SK-N-SH (cell line): ENCODE measurements at regions not wholly inside any gene's neighbourhood (a gene's known extent, or its start where the extent isn't known, plus 50 kb on each side); places are given as distances from the start of the nearest gene placed in this dataset.
A peak's percentile ranks its signal among the peaks of the same experiment; 100 is the strongest.

Source experiments
- CTCF ChIA-PET: fragments of 300-600, 350-600 bp; formaldehyde crosslinking; extraction: SDS; loops from one replicate; lab custom pipeline; 2021; lab: Yijun Ruan, JAX
- POLR2A ChIA-PET: fragments of 350-600 bp; sonication (Branson Sonifier 250); formaldehyde crosslinking; extraction: SDS; loops from one replicate; lab custom pipeline; 2020; ENCODE audit warnings: antibody characterized with exemption, inconsistent platforms; lab: Yijun Ruan, JAX
- DNase-seq: peaks from one replicate; pipeline ENCODE4 v3.0.0; 2012
- H2AFZ ChIP-seq: fragments of 200-600 bp; sonication (generic); 2 replicates; pipeline ENCODE4 v1.8.1; 2016; ENCODE audit warnings: antibody characterized with exemption, mild to moderate bottlenecking, low read depth
- H3F3A ChIP-seq: fragments of 200-600 bp; sonication (generic); replicated peaks from 2 replicates; pipeline ENCODE3; 2016; ENCODE audit warnings: antibody characterized with exemption, mild to moderate bottlenecking; ENCODE audit not compliant: insufficient read depth
- H3K27ac ChIP-seq, 2 experiments: fragments of 200-500 bp in 1 of 2; fragments of 200-600 bp in 1 of 2; sonication (Bioruptor generic) in 1 of 2; sonication (generic), shearing (Covaris generic) in 1 of 2; 2 replicates each; pipeline versions ENCODE4 v1.5.1 to v1.6.1; 2014 to 2016; ENCODE audit warnings: low read depth in 2 of 2, inconsistent platforms in 1 of 2, low read length in 1 of 2, mild to moderate bottlenecking in 1 of 2, mixed read lengths in 1 of 2
- H3K27me3 ChIP-seq: fragments of 200-600 bp; sonication (generic), shearing (Covaris generic); 2 replicates; pipeline ENCODE4 v1.6.1; 2016; ENCODE audit warnings: mixed run types; ENCODE audit not compliant: insufficient read depth
- H3K36me3 ChIP-seq, 2 experiments: fragments of 200-500 bp in 1 of 2; fragments of 200-600 bp in 1 of 2; sonication (Bioruptor generic) in 1 of 2; sonication (generic) in 1 of 2; replicated peaks in 1 of 2; 2 replicates each; pipeline versions ENCODE3 to v1.5.1; 2014 to 2016; ENCODE audit warnings: low read length in 1 of 2, mild to moderate bottlenecking in 1 of 2; ENCODE audit not compliant: insufficient read depth in 2 of 2, control insufficient read depth in 1 of 2
- H3K4me1 ChIP-seq, 2 experiments: fragments of 200-500 bp in 1 of 2; fragments of 200-600 bp in 1 of 2; sonication (Bioruptor generic) in 1 of 2; sonication (generic), shearing (Covaris generic) in 1 of 2; 2 replicates each; pipeline versions ENCODE4 v1.5.1 to v1.6.1; 2014 to 2016; ENCODE audit warnings: low read depth in 1 of 2, low read length in 1 of 2, mixed run types in 1 of 2; ENCODE audit not compliant: insufficient read depth in 2 of 2, control insufficient read depth in 1 of 2
- H3K4me2 ChIP-seq: fragments of 200-600 bp; sonication (generic), shearing (Covaris generic); 2 replicates; pipeline ENCODE4 v1.6.1; 2017; ENCODE audit warnings: mixed run types
- H3K4me3 ChIP-seq, 2 experiments: fragments of 200-500 bp in 1 of 2; fragments of 200-600 bp in 1 of 2; sonication (Bioruptor generic) in 1 of 2; sonication (generic), shearing (Covaris generic) in 1 of 2; 2 replicates each; pipeline versions ENCODE4 v1.5.1 to v1.8.1; 2014 to 2016; ENCODE audit warnings: low read depth in 2 of 2, inconsistent platforms in 1 of 2, low read length in 1 of 2, mild to moderate bottlenecking in 1 of 2, mixed read lengths in 1 of 2, moderate library complexity in 1 of 2
- H3K79me2 ChIP-seq: fragments of 200-600 bp; sonication (generic); 2 replicates; pipeline ENCODE4 v1.8.1; 2017; ENCODE audit warnings: mild to moderate bottlenecking; ENCODE audit not compliant: insufficient read depth
- H3K9ac ChIP-seq: fragments of 200-600 bp; sonication (generic); 2 replicates; pipeline ENCODE4 v1.6.1; 2017; ENCODE audit warnings: mixed run types
- H3K9me2 ChIP-seq: fragments of 200-600 bp; sonication (generic); 2 replicates; pipeline ENCODE4 v1.6.1; 2017; ENCODE audit warnings: mixed run types
- H3K9me3 ChIP-seq: fragments of 200-600 bp; sonication (generic); 2 replicates; pipeline ENCODE4 v1.6.1; 2017; ENCODE audit warnings: mixed run types, mild to moderate bottlenecking, moderate library complexity
- H4K20me1 ChIP-seq: fragments of 200-600 bp; sonication (generic); 2 replicates; pipeline ENCODE4 v1.6.1; 2017; ENCODE audit warnings: mild to moderate bottlenecking, mixed run types; ENCODE audit not compliant: insufficient read depth
- EP300 ChIP-seq, 2 experiments: IDR thresholded peaks; 2 replicates each; pipeline versions ENCODE4 v1.4.0 to v1.6.1; 2012; ENCODE audit warnings: borderline replicate concordance in 1 of 2, low read depth in 1 of 2, low read length in 1 of 2
- IRF3 ChIP-seq: fragments of 150-350 bp; IDR thresholded peaks from 2 replicates; pipeline ENCODE4 v1.6.1; 2016; ENCODE audit warnings: mild to moderate bottlenecking, low read depth, low read length
- JUND ChIP-seq: IDR thresholded peaks from 2 replicates; pipeline ENCODE4 v1.4.0; 2012
- NRF1 ChIP-seq: IDR thresholded peaks from 2 replicates; pipeline ENCODE4 v1.6.1; 2012; ENCODE audit warnings: low read depth, mild to moderate bottlenecking, low read length
- RCOR1 ChIP-seq: fragments of 150-350 bp; IDR thresholded peaks from 2 replicates; pipeline ENCODE4 v1.6.1; 2017; ENCODE audit warnings: antibody characterized with exemption, low read length
- REST ChIP-seq: IDR thresholded peaks from 2 replicates; pipeline ENCODE4 v1.6.1; 2012; ENCODE audit warnings: mild to moderate bottlenecking, low read depth, low read length, moderate library complexity
- SIN3A ChIP-seq: IDR thresholded peaks from 2 replicates; pipeline ENCODE4 v1.6.1; 2012; ENCODE audit warnings: low read depth, mild to moderate bottlenecking, low read length, moderate library complexity, borderline replicate concordance
- USF2 ChIP-seq: fragments of 150-350 bp; IDR thresholded peaks from 2 replicates; pipeline ENCODE4 v1.6.1; 2017; ENCODE audit warnings: antibody characterized with exemption, low read length, low read depth, borderline replicate concordance
- ZBTB33 ChIP-seq: IDR thresholded peaks from 2 replicates; pipeline ENCODE4 v1.4.0; 2012; ENCODE audit warnings: low read depth, borderline replicate concordance
- TF ChIP-seq, protein P1 (sequence below): IDR thresholded peaks from 2 replicates; pipeline ENCODE4; 2012

DNA sequence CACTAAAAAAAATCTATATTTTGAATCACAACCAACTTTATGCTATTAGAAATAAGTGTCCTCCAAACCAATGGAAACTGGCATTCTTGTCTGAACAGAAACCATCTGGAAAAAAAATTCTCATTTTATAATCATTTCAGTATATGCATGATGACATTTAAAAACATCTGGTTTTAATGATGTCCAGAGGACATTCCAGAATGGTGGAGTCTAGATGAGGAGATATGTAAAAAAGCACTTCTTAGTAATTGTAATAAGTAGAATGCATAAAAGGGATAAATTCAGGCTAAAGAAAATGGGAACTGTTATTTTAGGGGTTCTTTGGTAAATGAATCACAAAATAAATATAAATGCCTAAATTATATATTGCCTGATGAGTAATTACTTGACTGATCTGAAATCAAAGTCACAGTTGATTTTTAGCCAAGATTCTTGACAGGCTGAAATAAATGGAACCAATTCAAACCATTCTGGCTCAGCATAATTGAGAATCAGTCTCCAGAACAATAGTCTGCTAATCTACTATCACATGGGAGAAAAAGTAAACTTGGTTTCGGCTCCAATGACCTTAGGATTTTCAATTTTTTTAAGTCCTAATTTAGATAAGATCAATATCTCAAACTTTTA is 636.6 kb downstream of the FAT4 start (continued):
- TF ChIP-seq EP300 (IDR thresholded peaks at IDR 0.05; ENCODE audit: borderline replicate concordance in 1 of 2, low read depth in 1 of 2, low read length in 1 of 2) (peak; percentile 8 to 91), ZBTB33 (no peak), NRF1 (no peak), USF2 (no peak), REST (no peak), JUND (peak; percentile 85), IRF3 (no peak), RCOR1 (peak; percentile 70)
- TF ChIP-seq, protein P1, sequence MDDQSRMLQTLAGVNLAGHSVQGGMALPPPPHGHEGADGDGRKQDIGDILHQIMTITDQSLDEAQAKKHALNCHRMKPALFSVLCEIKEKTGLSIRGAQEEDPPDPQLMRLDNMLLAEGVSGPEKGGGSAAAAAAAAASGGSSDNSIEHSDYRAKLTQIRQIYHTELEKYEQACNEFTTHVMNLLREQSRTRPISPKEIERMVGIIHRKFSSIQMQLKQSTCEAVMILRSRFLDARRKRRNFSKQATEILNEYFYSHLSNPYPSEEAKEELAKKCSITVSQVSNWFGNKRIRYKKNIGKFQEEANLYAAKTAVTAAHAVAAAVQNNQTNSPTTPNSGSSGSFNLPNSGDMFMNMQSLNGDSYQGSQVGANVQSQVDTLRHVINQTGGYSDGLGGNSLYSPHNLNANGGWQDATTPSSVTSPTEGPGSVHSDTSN: peak; percentile 88

- H3K9me3 ChIP-seq: no peaks in the 10 kb centered on the region
- H3K4me2 ChIP-seq: no peak overlapping the region
- no peak overlapping the region for H3K9ac ChIP-seq
- H3K27me3 ChIP-seq: no peaks in the 10 kb centered on the region
- no peaks in the 10 kb centered on the region for H3K9me2 ChIP-seq
- no peaks in the 10 kb centered on the region for H3K36me3 ChIP-seq
- H3K79me2 ChIP-seq: no peaks in the 10 kb centered on the region
- TF ChIP-seq REST (no peak), SIN3A (no peak)
- TF ChIP-seq, all 33 proteins: peak for 0
- no peaks in the 10 kb centered on the region for H4K20me1 ChIP-seq
- no peak overlapping the region for H3K4me3 ChIP-seq
- peak overlapping the region in 1 of 2 experiments; percentile 85; a peak in 1 of 4 replicates for H3K27ac ChIP-seq
- peaks cover 0 to 3% of the 10 kb centered on the region in 2 experiments; a peak in 1 of 4 replicates for H3K4me1 ChIP-seq
- H2AFZ ChIP-seq: no peak overlapping the region
- DNase-seq: no peak
- H3F3A ChIP-seq: peaks cover 5% of the 10 kb centered on the region
- ChIA-PET CTCF (no interaction called here), POLR2A (no interaction called here)
These were observed 637.9 kb downstream of the FAT4 start for GRCh38 chr4:125952631-125953030.
